Neural progenitor cell (in vitro differentiated cells): ENCODE measurements at regions not wholly inside any gene's neighbourhood (a gene's known extent, or its start where the extent isn't known, plus 50 kb on each side); places are given as distances from the start of the nearest gene placed in this dataset.

Experiments
- DNase-seq: peaks from one replicate; pipeline ENCODE4 v3.0.0-alpha.2; 2016; ENCODE audit warnings: low spot score
- H2AFZ ChIP-seq: fragments of 200-600 bp; sonication (generic); replicated peaks from 2 replicates; pipeline ENCODE4 v1.6.1; 2016; ENCODE audit warnings: antibody characterized with exemption
- H3F3A ChIP-seq: fragments of 200-600 bp; sonication (generic); 2 replicates; pipeline ENCODE4 v1.6.1; 2016; ENCODE audit warnings: antibody characterized with exemption, low read depth
- H3K27ac ChIP-seq: fragments of 200-600 bp; sonication (generic); 2 replicates; pipeline ENCODE4 v1.5.1; 2016; ENCODE audit warnings: mild to moderate bottlenecking
- H3K27me3 ChIP-seq: fragments of 200-600 bp; sonication (generic); 2 replicates; pipeline ENCODE4 v1.6.1; 2016; ENCODE audit warnings: mild to moderate bottlenecking, moderate library complexity
- H3K36me3 ChIP-seq: fragments of 200-600 bp; sonication (generic); 2 replicates; pipeline ENCODE4 v1.5.1; 2016
- H3K4me1 ChIP-seq: fragments of 200-600 bp; sonication (generic); 2 replicates; pipeline ENCODE4 v1.6.1; 2016; ENCODE audit warnings: mixed run types
- H3K4me2 ChIP-seq: fragments of 200-600 bp; sonication (generic); 2 replicates; pipeline ENCODE4 v1.6.1; 2016
- H3K4me3 ChIP-seq: fragments of 200-600 bp; sonication (generic); 2 replicates; pipeline ENCODE4 v1.5.1; 2016
- H3K79me2 ChIP-seq: fragments of 200-600 bp; sonication (generic); 2 replicates; pipeline ENCODE4 v1.6.1; 2016; ENCODE audit warnings: low read depth
- H3K9ac ChIP-seq: fragments of 200-600 bp; sonication (generic); 2 replicates; pipeline ENCODE4 v1.6.1; 2016
- H3K9me3 ChIP-seq: fragments of 200-600 bp; sonication (generic); 2 replicates; pipeline ENCODE4 v1.5.1; 2016; ENCODE audit warnings: low read depth
- H4K20me1 ChIP-seq: fragments of 200-600 bp; sonication (generic); 2 replicates; pipeline ENCODE4 v1.6.1; 2016; ENCODE audit warnings: low read depth
- H3K27ac Mint-ChIP-seq: 3 replicates; pipeline ENCODE4 v1.8.0; 2021; ENCODE audit warnings: mixed read lengths
- H3K27me3 Mint-ChIP-seq: 2 replicates; pipeline ENCODE4 v1.8.0; 2022; ENCODE audit warnings: low read depth, mild to moderate bottlenecking, inconsistent platforms, moderate library complexity, mixed read lengths; ENCODE audit not compliant: insufficient read depth
- H3K36me3 Mint-ChIP-seq: 3 replicates; pipeline ENCODE4 v1.8.0; 2021; ENCODE audit warnings: mixed read lengths
- H3K4me1 Mint-ChIP-seq: 3 replicates; pipeline ENCODE4 v1.8.0; 2021; ENCODE audit warnings: mixed read lengths
- H3K4me3 Mint-ChIP-seq: 3 replicates; pipeline ENCODE4 v1.8.0; 2021; ENCODE audit warnings: mild to moderate bottlenecking, moderate library complexity, mixed read lengths
- H3K9me3 Mint-ChIP-seq: 3 replicates; pipeline ENCODE4 v1.8.0; 2020; ENCODE audit warnings: mixed read lengths
- EZH2 ChIP-seq: fragments of 200-600 bp; sonication (generic); IDR thresholded peaks from 2 replicates; pipeline ENCODE4 v1.6.1; 2017; ENCODE audit warnings: antibody characterized with exemption, mild to moderate bottlenecking, moderate library complexity
- EZH2phosphoT487 ChIP-seq: fragments of 200-600 bp; sonication (generic); IDR thresholded peaks from 2 replicates; pipeline ENCODE4 v1.6.1; 2017; ENCODE audit warnings: antibody characterized with exemption
- TF ChIP-seq, protein P1 (sequence below): fragments of 200-600 bp; sonication (generic); IDR thresholded peaks from 2 replicates; pipeline ENCODE4 v1.5.1; 2017; ENCODE audit warnings: antibody characterized with exemption, mild to moderate bottlenecking

DNA sequence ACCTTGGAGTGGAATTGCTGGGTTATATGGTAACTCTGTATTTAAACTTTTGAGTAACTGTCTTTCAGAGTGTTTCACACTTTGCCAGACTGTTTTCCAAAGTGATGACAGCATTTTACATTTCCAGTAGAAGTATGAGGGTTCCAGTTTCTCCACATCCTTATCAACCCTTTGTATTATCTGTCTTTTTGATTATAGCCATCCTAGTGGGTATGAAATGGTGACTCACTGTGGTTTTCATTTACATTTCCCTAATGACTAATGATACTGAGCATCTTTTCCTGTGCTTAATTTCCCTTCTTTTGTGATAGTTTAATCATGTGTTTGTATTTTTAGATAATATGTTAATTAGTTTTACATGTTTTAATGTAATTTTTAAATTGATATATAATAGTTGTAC, 138.1 kb upstream of the DAZL start:
- Histone ChIP-seq H3F3A (no peaks in the 10 kb centered on the region), H3K27ac (no peak overlapping the region), H3K4me3 (no peak overlapping the region), H2AFZ (no peak overlapping the region), H3K9me3 (no peaks in the 10 kb centered on the region), H3K4me2 (no peak overlapping the region), H3K79me2 (no peaks in the 10 kb centered on the region), H3K9ac (no peak overlapping the region), H3K27me3 (no peaks in the 10 kb centered on the region), H4K20me1 (no peaks in the 10 kb centered on the region), H3K36me3 (no peaks in the 10 kb centered on the region), H3K4me1 (no peaks in the 10 kb centered on the region)
- Mint-ChIP-seq H3K27me3 (no peaks in the 10 kb centered on the region), H3K36me3 (no peaks in the 10 kb centered on the region), H3K27ac (no peak overlapping the region), H3K4me1 (no peaks in the 10 kb centered on the region), H3K4me3 (no peak overlapping the region), H3K9me3 (peaks cover 9% of the 10 kb centered on the region)
- DNase-seq, result no peak
- TF ChIP-seq EZH2phosphoT487 (no peak), EZH2 (no peak)
- TF ChIP-seq, protein P1, sequence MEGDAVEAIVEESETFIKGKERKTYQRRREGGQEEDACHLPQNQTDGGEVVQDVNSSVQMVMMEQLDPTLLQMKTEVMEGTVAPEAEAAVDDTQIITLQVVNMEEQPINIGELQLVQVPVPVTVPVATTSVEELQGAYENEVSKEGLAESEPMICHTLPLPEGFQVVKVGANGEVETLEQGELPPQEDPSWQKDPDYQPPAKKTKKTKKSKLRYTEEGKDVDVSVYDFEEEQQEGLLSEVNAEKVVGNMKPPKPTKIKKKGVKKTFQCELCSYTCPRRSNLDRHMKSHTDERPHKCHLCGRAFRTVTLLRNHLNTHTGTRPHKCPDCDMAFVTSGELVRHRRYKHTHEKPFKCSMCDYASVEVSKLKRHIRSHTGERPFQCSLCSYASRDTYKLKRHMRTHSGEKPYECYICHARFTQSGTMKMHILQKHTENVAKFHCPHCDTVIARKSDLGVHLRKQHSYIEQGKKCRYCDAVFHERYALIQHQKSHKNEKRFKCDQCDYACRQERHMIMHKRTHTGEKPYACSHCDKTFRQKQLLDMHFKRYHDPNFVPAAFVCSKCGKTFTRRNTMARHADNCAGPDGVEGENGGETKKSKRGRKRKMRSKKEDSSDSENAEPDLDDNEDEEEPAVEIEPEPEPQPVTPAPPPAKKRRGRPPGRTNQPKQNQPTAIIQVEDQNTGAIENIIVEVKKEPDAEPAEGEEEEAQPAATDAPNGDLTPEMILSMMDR, result no peak

DNA sequence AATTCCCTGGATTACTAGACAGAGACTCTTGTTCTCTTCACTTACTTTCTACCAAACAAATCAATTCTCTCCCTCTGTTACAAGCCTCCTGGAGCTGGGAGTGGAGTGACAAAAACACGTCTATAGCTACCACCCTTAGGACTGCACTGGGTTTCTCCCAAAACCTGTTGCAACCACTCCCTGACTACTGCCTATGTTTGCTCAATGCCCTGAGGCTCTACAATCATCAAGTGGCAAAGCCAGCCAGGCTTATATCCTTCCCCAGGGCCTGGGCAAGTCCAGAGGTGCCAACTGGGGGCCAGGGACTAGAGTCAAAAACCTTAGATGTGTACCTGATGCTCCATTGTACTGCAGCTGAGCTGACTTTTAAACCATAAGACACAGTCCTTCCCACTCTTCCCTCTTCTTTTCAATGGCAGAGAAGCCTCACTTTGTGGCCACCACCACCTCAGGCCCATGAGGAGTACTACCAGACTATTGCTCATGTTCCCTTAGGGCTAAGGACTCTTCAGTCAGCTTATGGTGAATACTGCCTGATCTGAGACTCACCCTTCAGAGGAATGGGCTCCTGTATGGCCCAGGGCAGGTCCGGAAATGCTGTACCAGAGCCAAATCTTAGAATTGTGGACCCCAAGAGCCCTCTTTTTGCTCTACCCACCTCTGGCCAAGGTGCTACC, 125.4 kb upstream of the PLCL2 start:
- Histone ChIP-seq H3K4me1 (peaks cover 6% of the 10 kb centered on the region), H3K36me3 (no peaks in the 10 kb centered on the region), H2AFZ (no peak overlapping the region), H3K27me3 (no peaks in the 10 kb centered on the region), H3K27ac (no peak overlapping the region), H4K20me1 (no peaks in the 10 kb centered on the region), H3K4me2 (no peak overlapping the region), H3F3A (no peaks in the 10 kb centered on the region), H3K79me2 (no peaks in the 10 kb centered on the region), H3K9me3 (no peaks in the 10 kb centered on the region), H3K4me3 (no peak overlapping the region), H3K9ac (no peak overlapping the region)
- Mint-ChIP-seq H3K27ac (no peak overlapping the region), H3K4me1 (no peaks in the 10 kb centered on the region), H3K4me3 (no peak overlapping the region), H3K9me3 (no peaks in the 10 kb centered on the region), H3K36me3 (no peaks in the 10 kb centered on the region), H3K27me3 (no peaks in the 10 kb centered on the region)
- no peak for TF ChIP-seq EZH2
- TF ChIP-seq EZH2phosphoT487, result no peak
- TF ChIP-seq, protein P1, result no peak
- DNase-seq, result no peak

DNA sequence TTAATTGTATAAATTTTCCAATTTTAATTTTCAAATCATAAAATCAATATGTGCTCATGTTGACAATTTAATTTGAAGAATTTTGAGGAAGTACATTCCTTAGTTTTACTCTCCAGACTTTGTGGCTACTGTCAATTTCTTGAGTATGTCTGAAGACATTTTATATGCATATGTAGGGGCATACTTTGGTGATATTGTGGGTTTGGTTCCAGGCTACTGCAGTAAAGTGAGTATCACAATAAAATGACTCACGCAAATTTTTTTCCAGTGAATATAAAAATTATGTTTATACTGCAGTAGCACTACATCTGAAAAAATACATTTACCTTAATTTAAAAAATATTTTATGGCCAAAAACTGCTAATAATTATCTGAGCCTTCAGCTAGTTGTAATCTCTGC, 123.2 kb upstream of the PLCL2 start:
- Mint-ChIP-seq H3K4me1 (no peaks in the 10 kb centered on the region), H3K27me3 (no peaks in the 10 kb centered on the region), H3K9me3 (no peaks in the 10 kb centered on the region), H3K36me3 (no peaks in the 10 kb centered on the region), H3K4me3 (no peak overlapping the region), H3K27ac (no peak overlapping the region)
- Histone ChIP-seq H3K36me3 (no peaks in the 10 kb centered on the region), H3K27me3 (no peaks in the 10 kb centered on the region), H3K9me3 (no peaks in the 10 kb centered on the region), H3K4me1 (peaks cover 18% of the 10 kb centered on the region), H3K4me2 (no peak overlapping the region), H3K4me3 (no peak overlapping the region), H3K79me2 (no peaks in the 10 kb centered on the region), H2AFZ (no peak overlapping the region), H4K20me1 (no peaks in the 10 kb centered on the region), H3K27ac (no peak overlapping the region), H3K9ac (no peak overlapping the region), H3F3A (peaks cover 10% of the 10 kb centered on the region)
- TF ChIP-seq EZH2phosphoT487, result no peak
- no peak for TF ChIP-seq EZH2
- TF ChIP-seq, protein P1, result no peak
- DNase-seq, result no peak
